ENCODE measurements at regions not wholly inside any gene's neighbourhood (a gene's known extent, or its start where the extent isn't known, plus 50 kb on each side); places are given as distances from the start of the nearest gene placed in this dataset.

DNA sequence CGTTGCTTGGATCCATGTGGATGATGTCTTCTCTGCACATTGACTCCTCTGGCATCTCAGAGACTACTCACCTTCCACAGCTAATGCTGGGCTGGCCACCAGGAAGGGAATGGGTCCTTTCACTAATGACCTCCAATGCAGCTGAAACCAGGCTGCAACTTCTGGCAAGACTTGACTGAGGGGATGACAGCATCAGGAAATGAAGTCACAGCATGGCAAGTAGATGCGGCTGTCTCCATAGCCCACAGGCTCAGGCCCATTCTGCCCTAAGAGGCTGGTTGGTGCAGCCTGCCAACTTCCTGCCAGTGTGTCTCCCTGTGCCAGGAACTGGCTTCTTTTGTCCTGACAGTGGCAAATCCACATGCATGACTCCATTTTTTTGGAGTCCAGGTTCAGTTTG lies 467.3 kb downstream of the TSHZ3 start:
- TF ChIP-seq, protein P1, sequence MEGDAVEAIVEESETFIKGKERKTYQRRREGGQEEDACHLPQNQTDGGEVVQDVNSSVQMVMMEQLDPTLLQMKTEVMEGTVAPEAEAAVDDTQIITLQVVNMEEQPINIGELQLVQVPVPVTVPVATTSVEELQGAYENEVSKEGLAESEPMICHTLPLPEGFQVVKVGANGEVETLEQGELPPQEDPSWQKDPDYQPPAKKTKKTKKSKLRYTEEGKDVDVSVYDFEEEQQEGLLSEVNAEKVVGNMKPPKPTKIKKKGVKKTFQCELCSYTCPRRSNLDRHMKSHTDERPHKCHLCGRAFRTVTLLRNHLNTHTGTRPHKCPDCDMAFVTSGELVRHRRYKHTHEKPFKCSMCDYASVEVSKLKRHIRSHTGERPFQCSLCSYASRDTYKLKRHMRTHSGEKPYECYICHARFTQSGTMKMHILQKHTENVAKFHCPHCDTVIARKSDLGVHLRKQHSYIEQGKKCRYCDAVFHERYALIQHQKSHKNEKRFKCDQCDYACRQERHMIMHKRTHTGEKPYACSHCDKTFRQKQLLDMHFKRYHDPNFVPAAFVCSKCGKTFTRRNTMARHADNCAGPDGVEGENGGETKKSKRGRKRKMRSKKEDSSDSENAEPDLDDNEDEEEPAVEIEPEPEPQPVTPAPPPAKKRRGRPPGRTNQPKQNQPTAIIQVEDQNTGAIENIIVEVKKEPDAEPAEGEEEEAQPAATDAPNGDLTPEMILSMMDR (IDR thresholded peaks at IDR 0.05; ENCODE audit: unreplicated experiment): no peak
- no peaks in the 10 kb centered on the region for H3K36me3 Mint-ChIP-seq
- no peaks in the 10 kb centered on the region for H3K4me1 Mint-ChIP-seq
- DNase-seq (ENCODE audit: low spot score in 2 of 2, unreplicated experiment in 2 of 2): peak in 1 of 2 experiments; percentile 24
- peaks cover 20% of the 10 kb centered on the region for H3K27me3 Mint-ChIP-seq (ENCODE audit: low read depth)
- H3K27ac Mint-ChIP-seq: no peak overlapping the region
- no peaks in the 10 kb centered on the region for H3K9me3 Mint-ChIP-seq
- no peak overlapping the region for H3K4me3 Mint-ChIP-seq

DNA sequence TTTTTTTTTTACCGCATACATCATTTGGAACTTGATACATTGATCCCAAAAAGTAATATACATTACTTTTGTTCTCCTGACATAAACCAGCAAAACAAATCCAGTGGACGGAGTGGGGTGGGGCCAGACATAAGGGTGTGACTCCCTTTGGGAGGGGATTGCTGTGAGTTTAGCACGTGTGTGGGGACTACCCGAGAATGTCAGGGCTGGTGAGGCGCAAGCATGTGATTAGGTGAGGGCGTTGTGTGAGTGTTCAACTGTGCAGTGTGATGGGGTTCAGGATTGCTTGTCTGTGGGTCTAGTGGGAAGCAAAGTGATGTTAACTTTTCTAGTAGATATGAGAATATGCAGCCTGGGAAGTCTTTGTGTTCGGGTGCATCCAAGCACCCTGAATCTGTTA lies 468.0 kb downstream of the TSHZ3 start:
- DNase-seq (ENCODE audit: low spot score in 2 of 2, unreplicated experiment in 2 of 2): peak in 1 of 2 experiments; percentile 34
- H3K4me1 Mint-ChIP-seq: no peaks in the 10 kb centered on the region
- no peak overlapping the region for H3K27ac Mint-ChIP-seq
- TF ChIP-seq, protein P1 (IDR thresholded peaks at IDR 0.05; ENCODE audit: unreplicated experiment): no peak
- H3K9me3 Mint-ChIP-seq: no peaks in the 10 kb centered on the region
- peaks cover 23% of the 10 kb centered on the region for H3K27me3 Mint-ChIP-seq (ENCODE audit: low read depth)
- H3K4me3 Mint-ChIP-seq: no peak overlapping the region
- H3K36me3 Mint-ChIP-seq: no peaks in the 10 kb centered on the region

DNA sequence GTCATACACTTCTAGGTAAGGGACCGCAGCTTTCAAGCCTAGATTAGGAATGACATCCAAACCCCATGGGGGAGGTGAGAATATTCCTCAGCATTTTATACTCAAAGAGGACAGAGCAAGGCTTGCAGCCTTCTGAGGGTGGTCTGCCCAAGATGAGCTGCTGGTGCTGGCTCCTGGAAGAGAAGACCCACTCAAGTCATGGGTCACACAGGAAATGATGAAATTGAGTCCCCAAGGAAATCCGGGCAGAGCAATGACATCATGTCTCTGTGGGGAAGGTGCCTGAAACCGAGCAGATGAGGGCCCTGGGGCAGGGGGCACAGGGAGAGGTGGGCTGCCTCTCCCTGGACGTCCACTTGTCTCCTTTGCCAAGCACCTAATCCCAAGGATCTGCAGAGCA lies 468.7 kb downstream of the TSHZ3 start:
- Mint-ChIP-seq H3K4me3 (no peak overlapping the region), H3K9me3 (no peaks in the 10 kb centered on the region), H3K27ac (no peak overlapping the region), H3K36me3 (no peaks in the 10 kb centered on the region), H3K4me1 (no peaks in the 10 kb centered on the region), H3K27me3 (ENCODE audit: low read depth) (peaks cover 26% of the 10 kb centered on the region)
- TF ChIP-seq, protein P1 (IDR thresholded peaks at IDR 0.05; ENCODE audit: unreplicated experiment): no peak
- DNase-seq (ENCODE audit: low spot score in 2 of 2, unreplicated experiment in 2 of 2): peak in 1 of 2 experiments; percentile 30

- peaks cover 30% of the 10 kb centered on the region for H3K27me3 Mint-ChIP-seq (ENCODE audit: low read depth)
- H3K4me1 Mint-ChIP-seq: no peaks in the 10 kb centered on the region
- H3K36me3 Mint-ChIP-seq: no peaks in the 10 kb centered on the region
- no peak overlapping the region for H3K4me3 Mint-ChIP-seq
- H3K9me3 Mint-ChIP-seq: no peaks in the 10 kb centered on the region
- TF ChIP-seq, protein P1 (IDR thresholded peaks at IDR 0.05; ENCODE audit: unreplicated experiment): no peak
- no peak overlapping the region for H3K27ac Mint-ChIP-seq
- DNase-seq (ENCODE audit: low spot score in 2 of 2, unreplicated experiment in 2 of 2): peak in 1 of 2 experiments; percentile 28
These were observed 469.1 kb downstream of the TSHZ3 start for GRCh38 chr19:30880151-30880550.

- H3K27ac Mint-ChIP-seq: no peak overlapping the region
- no peak for DNase-seq (ENCODE audit: low spot score in 2 of 2, unreplicated experiment in 2 of 2)
- no peaks in the 10 kb centered on the region for H3K9me3 Mint-ChIP-seq
- H3K36me3 Mint-ChIP-seq: no peaks in the 10 kb centered on the region
- TF ChIP-seq, protein P1 (IDR thresholded peaks at IDR 0.05; ENCODE audit: unreplicated experiment): no peak
- no peak overlapping the region for H3K4me3 Mint-ChIP-seq
- H3K4me1 Mint-ChIP-seq: no peaks in the 10 kb centered on the region
- peaks cover 31% of the 10 kb centered on the region for H3K27me3 Mint-ChIP-seq (ENCODE audit: low read depth)
These were observed 469.5 kb downstream of the TSHZ3 start for GRCh38 chr19:30879736-30880135.

GRCh38 chr19:30879225-30879624 lies 470.0 kb downstream of the TSHZ3 start:
- peaks cover 33% of the 10 kb centered on the region for H3K27me3 Mint-ChIP-seq (ENCODE audit: low read depth)
- TF ChIP-seq, protein P1 (IDR thresholded peaks at IDR 0.05; ENCODE audit: unreplicated experiment): no peak
- no peak overlapping the region for H3K4me3 Mint-ChIP-seq
- no peak overlapping the region for H3K27ac Mint-ChIP-seq
- no peaks in the 10 kb centered on the region for H3K9me3 Mint-ChIP-seq
- peaks cover 2% of the 10 kb centered on the region for H3K4me1 Mint-ChIP-seq
- DNase-seq (ENCODE audit: low spot score in 2 of 2, unreplicated experiment in 2 of 2): peak in 1 of 2 experiments; percentile 26
- no peaks in the 10 kb centered on the region for H3K36me3 Mint-ChIP-seq

Data from mesothelial cell of epicardium (in vitro differentiated cells).